Chondrocyte (in vitro differentiated cells): ENCODE measurements at regions not wholly inside any gene's neighbourhood (a gene's known extent, or its start where the extent isn't known, plus 50 kb on each side); places are given as distances from the start of the nearest gene placed in this dataset.

Experiments
- DNase-seq: peaks from one replicate; pipeline ENCODE4 v3.0.0; 2021; ENCODE audit warnings: mixed read lengths, low spot score
- H3K27ac Mint-ChIP-seq: one replicate; pipeline ENCODE4 v1.8.0; 2021; ENCODE audit warnings: mild to moderate bottlenecking, moderate library complexity, mixed read lengths; ENCODE audit not compliant: unreplicated experiment
- H3K27me3 Mint-ChIP-seq: 2 replicates; pipeline ENCODE4 v1.8.0; 2021; ENCODE audit warnings: low read depth, mixed read lengths
- H3K36me3 Mint-ChIP-seq: 2 replicates; pipeline ENCODE4 v1.8.0; 2021; ENCODE audit warnings: low read depth, mixed read lengths
- H3K4me1 Mint-ChIP-seq: 2 replicates; pipeline ENCODE4 v1.8.0; 2021; ENCODE audit warnings: low read depth, mild to moderate bottlenecking, mixed read lengths
- H3K4me3 Mint-ChIP-seq: one replicate; pipeline ENCODE4 v1.8.0; 2021; ENCODE audit warnings: mild to moderate bottlenecking, moderate library complexity, mixed read lengths; ENCODE audit not compliant: unreplicated experiment
- H3K9me3 Mint-ChIP-seq: 2 replicates; pipeline ENCODE4 v1.8.0; 2021; ENCODE audit warnings: low read depth, mixed read lengths
- CTCF ChIP-seq: fragments of 200-600 bp; sonication (generic); IDR thresholded peaks from 2 replicates; pipeline ENCODE4 v1.5.0; 2021; ENCODE audit warnings: antibody characterized with exemption, mild to moderate bottlenecking, moderate library complexity

- Mint-ChIP-seq H3K27me3 (peaks cover 21% of the 10 kb centered on the region), H3K4me3 (no peak overlapping the region), H3K36me3 (no peaks in the 10 kb centered on the region), H3K27ac (no peak overlapping the region), H3K9me3 (peaks cover 3% of the 10 kb centered on the region), H3K4me1 (peaks cover 3% of the 10 kb centered on the region)
- no peak for DNase-seq
- TF ChIP-seq CTCF: no peak
These were observed 51.7 kb upstream of the ATP5MC3 start for GRCh38 chr2:175233135-175233719.
